ENCODE measurements at regions not wholly inside any gene's neighbourhood (a gene's known extent, or its start where the extent isn't known, plus 50 kb on each side); places are given as distances from the start of the nearest gene placed in this dataset.

GRCh38 chr16:86966777-86967176 lies 350.4 kb downstream of the C16orf95 start:
- TF ChIP-seq, protein P1, sequence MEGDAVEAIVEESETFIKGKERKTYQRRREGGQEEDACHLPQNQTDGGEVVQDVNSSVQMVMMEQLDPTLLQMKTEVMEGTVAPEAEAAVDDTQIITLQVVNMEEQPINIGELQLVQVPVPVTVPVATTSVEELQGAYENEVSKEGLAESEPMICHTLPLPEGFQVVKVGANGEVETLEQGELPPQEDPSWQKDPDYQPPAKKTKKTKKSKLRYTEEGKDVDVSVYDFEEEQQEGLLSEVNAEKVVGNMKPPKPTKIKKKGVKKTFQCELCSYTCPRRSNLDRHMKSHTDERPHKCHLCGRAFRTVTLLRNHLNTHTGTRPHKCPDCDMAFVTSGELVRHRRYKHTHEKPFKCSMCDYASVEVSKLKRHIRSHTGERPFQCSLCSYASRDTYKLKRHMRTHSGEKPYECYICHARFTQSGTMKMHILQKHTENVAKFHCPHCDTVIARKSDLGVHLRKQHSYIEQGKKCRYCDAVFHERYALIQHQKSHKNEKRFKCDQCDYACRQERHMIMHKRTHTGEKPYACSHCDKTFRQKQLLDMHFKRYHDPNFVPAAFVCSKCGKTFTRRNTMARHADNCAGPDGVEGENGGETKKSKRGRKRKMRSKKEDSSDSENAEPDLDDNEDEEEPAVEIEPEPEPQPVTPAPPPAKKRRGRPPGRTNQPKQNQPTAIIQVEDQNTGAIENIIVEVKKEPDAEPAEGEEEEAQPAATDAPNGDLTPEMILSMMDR (IDR thresholded peaks at IDR 0.05; ENCODE audit: low read length): no peak
- TF ChIP-seq EZH2 (optimal IDR thresholded peaks at IDR 0.05; ENCODE audit: low read depth, low read length): no peak
